ENCODE measurements at regions not wholly inside any gene's neighbourhood (a gene's known extent, or its start where the extent isn't known, plus 50 kb on each side); places are given as distances from the start of the nearest gene placed in this dataset.

DNA sequence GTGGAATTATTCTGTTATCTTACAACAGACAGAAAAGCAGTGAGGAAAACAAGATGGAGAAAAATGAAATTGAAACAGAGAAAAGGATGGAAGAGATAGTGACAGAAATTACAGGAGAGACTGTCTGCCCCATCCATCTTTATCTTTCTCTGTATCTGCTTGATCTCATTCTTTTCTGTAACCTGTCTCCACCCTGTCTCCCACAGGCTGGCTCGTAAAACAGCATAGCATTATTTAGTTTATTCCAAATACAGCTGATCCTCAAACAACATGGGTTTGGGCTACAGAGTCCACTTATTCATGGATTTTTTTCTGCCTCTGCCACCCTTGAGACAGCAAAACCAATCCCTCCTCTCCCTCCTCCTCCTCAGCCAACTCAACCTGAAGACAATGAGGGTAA lies 482.3 kb upstream of the JARID2 start (continued):
- TF ChIP-seq BACH2 (CRISPR knock-in tag; IDR thresholded peaks at IDR 0.05; ENCODE audit: borderline replicate concordance) (no peak), ZC3H10 (CRISPR knock-in tag; IDR thresholded peaks at IDR 0.05) (no peak), PPARA (CRISPR knock-in tag; IDR thresholded peaks at IDR 0.05; ENCODE audit: borderline replicate concordance) (no peak)

- TF ChIP-seq BACH2 (CRISPR knock-in tag; IDR thresholded peaks at IDR 0.05; ENCODE audit: borderline replicate concordance) = no peak
- TF ChIP-seq CSRNP3 (CRISPR knock-in tag; IDR thresholded peaks at IDR 0.05) = no peak
- TF ChIP-seq TOX (CRISPR knock-in tag; IDR thresholded peaks at IDR 0.05; ENCODE audit: borderline replicate concordance) = no peak
- no peak for TF ChIP-seq ARNTL (CRISPR knock-in tag; IDR thresholded peaks at IDR 0.05; ENCODE audit: borderline replicate concordance, low read depth)
- no peak for TF ChIP-seq ZFP3 (CRISPR knock-in tag; IDR thresholded peaks at IDR 0.05)
- TF ChIP-seq TCF4 (CRISPR knock-in tag; IDR thresholded peaks at IDR 0.05; ENCODE audit: borderline replicate concordance) = no peak
- no peak for TF ChIP-seq CREB5 (CRISPR knock-in tag; IDR thresholded peaks at IDR 0.05; ENCODE audit: low read depth)
- TF ChIP-seq OSR1 (CRISPR knock-in tag; IDR thresholded peaks at IDR 0.05) = no peak
- TF ChIP-seq, protein P1, sequence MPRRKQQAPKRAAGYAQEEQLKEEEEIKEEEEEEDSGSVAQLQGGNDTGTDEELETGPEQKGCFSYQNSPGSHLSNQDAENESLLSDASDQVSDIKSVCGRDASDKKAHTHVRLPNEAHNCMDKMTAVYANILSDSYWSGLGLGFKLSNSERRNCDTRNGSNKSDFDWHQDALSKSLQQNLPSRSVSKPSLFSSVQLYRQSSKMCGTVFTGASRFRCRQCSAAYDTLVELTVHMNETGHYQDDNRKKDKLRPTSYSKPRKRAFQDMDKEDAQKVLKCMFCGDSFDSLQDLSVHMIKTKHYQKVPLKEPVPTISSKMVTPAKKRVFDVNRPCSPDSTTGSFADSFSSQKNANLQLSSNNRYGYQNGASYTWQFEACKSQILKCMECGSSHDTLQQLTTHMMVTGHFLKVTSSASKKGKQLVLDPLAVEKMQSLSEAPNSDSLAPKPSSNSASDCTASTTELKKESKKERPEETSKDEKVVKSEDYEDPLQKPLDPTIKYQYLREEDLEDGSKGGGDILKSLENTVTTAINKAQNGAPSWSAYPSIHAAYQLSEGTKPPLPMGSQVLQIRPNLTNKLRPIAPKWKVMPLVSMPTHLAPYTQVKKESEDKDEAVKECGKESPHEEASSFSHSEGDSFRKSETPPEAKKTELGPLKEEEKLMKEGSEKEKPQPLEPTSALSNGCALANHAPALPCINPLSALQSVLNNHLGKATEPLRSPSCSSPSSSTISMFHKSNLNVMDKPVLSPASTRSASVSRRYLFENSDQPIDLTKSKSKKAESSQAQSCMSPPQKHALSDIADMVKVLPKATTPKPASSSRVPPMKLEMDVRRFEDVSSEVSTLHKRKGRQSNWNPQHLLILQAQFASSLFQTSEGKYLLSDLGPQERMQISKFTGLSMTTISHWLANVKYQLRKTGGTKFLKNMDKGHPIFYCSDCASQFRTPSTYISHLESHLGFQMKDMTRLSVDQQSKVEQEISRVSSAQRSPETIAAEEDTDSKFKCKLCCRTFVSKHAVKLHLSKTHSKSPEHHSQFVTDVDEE (CRISPR knock-in tag; IDR thresholded peaks at IDR 0.05) = no peak
- no peak for TF ChIP-seq ZC3H10 (CRISPR knock-in tag; IDR thresholded peaks at IDR 0.05)
- TF ChIP-seq ZNF565 (CRISPR knock-in tag; conservative IDR thresholded peaks at IDR 0.05; ENCODE audit: low read depth) = no peak
- TF ChIP-seq RARB (CRISPR knock-in tag; IDR thresholded peaks at IDR 0.05) = no peak
- ATAC-seq = no peak
Measured at GRCh38 chr6:14765106-14765505, 480.8 kb upstream of the JARID2 start.

GRCh38 chr6:14765721-14766390 lies 480.0 kb upstream of the JARID2 start:
- ATAC-seq = no peak
- TF ChIP-seq SNAI2 (CRISPR knock-in tag; IDR thresholded peaks at IDR 0.05) = no peak
- TF ChIP-seq TCF4 (CRISPR knock-in tag; IDR thresholded peaks at IDR 0.05; ENCODE audit: borderline replicate concordance) = no peak
- TF ChIP-seq TOX (CRISPR knock-in tag; IDR thresholded peaks at IDR 0.05; ENCODE audit: borderline replicate concordance) = no peak
- TF ChIP-seq ARNTL (CRISPR knock-in tag; IDR thresholded peaks at IDR 0.05; ENCODE audit: borderline replicate concordance, low read depth) = no peak
- no peak for TF ChIP-seq ESRRG (CRISPR knock-in tag; IDR thresholded peaks at IDR 0.05)
- TF ChIP-seq, protein P1 (CRISPR knock-in tag; IDR thresholded peaks at IDR 0.05) = no peak
- TF ChIP-seq POU6F1 (CRISPR knock-in tag; IDR thresholded peaks at IDR 0.05; ENCODE audit: borderline replicate concordance, low read depth) = no peak
- no peak for TF ChIP-seq RARB (CRISPR knock-in tag; IDR thresholded peaks at IDR 0.05)
- TF ChIP-seq BACH2 (CRISPR knock-in tag; IDR thresholded peaks at IDR 0.05; ENCODE audit: borderline replicate concordance) = no peak
- no peak for TF ChIP-seq CSRNP3 (CRISPR knock-in tag; IDR thresholded peaks at IDR 0.05)
- TF ChIP-seq ZFP30 (CRISPR knock-in tag; IDR thresholded peaks at IDR 0.05) = no peak
- no peak for TF ChIP-seq ZNF8 (CRISPR knock-in tag; IDR thresholded peaks at IDR 0.05)
- TF ChIP-seq CREB5 (CRISPR knock-in tag; IDR thresholded peaks at IDR 0.05; ENCODE audit: low read depth) = no peak
- no peak for TF ChIP-seq ZFP3 (CRISPR knock-in tag; IDR thresholded peaks at IDR 0.05)
- TF ChIP-seq ISL1 (CRISPR knock-in tag; IDR thresholded peaks at IDR 0.05) = no peak
- TF ChIP-seq ZNF565 (CRISPR knock-in tag; conservative IDR thresholded peaks at IDR 0.05; ENCODE audit: low read depth) = no peak
- no peak for TF ChIP-seq ZNF70 (CRISPR knock-in tag; IDR thresholded peaks at IDR 0.05)
